Liver (tissue), 8 donors: ENCODE measurements at regions not wholly inside any gene's neighbourhood (a gene's known extent, or its start where the extent isn't known, plus 50 kb on each side); places are given as distances from the start of the nearest gene placed in this dataset.

ENCODE experiments used
- DNase-seq: peaks from one replicate; pipeline ENCODE4 v3.0.0-alpha.2; 2017; ENCODE audit warnings: low spot score
- H3K27ac ChIP-seq, 2 donors: one replicate each; pipeline ENCODE4 v1.7.0; 2013; ENCODE audit warnings: inconsistent platforms in 2 of 2, low read length in 2 of 2, control low read depth in 1 of 2, low read depth in 1 of 2, mild to moderate bottlenecking in 1 of 2
- H3K27me3 ChIP-seq, 4 donors: one replicate each; pipeline versions ENCODE4 v1.6.1 to v1.7.0; 2013; ENCODE audit warnings: low read length in 3 of 4, inconsistent platforms in 1 of 4, mild to moderate bottlenecking in 1 of 4, moderate library complexity in 1 of 4; ENCODE audit not compliant: control insufficient read depth in 4 of 4, insufficient read depth in 4 of 4
- H3K36me3 ChIP-seq, 4 donors: one replicate each; pipeline versions ENCODE4 v1.6.1 to v1.7.0; 2013; ENCODE audit warnings: low read length in 3 of 4, mild to moderate bottlenecking in 3 of 4, low read depth in 1 of 4, moderate library complexity in 1 of 4; ENCODE audit not compliant: control insufficient read depth in 4 of 4, insufficient read depth in 3 of 4
- H3K4me1 ChIP-seq, 4 donors: one replicate each; pipeline versions ENCODE4 v1.6.1 to v1.7.0; 2013; ENCODE audit warnings: low read length in 3 of 4, mild to moderate bottlenecking in 3 of 4, moderate library complexity in 1 of 4; ENCODE audit not compliant: control insufficient read depth in 4 of 4, insufficient read depth in 4 of 4
- H3K4me3 ChIP-seq, 3 donors: one replicate each; pipeline versions ENCODE4 v1.6.1 to v1.7.0; 2013; ENCODE audit warnings: low read length in 3 of 3, control low read depth in 1 of 3, low read depth in 1 of 3, mild to moderate bottlenecking in 1 of 3
- H3K9ac ChIP-seq, 2 donors: one replicate each; pipeline ENCODE4 v1.7.0; 2013; ENCODE audit warnings: low read length in 2 of 2, mild to moderate bottlenecking in 2 of 2, moderate library complexity in 2 of 2, control low read depth in 1 of 2, low read depth in 1 of 2
- H3K9me3 ChIP-seq, 4 donors: one replicate each; pipeline versions ENCODE4 v1.6.1 to v1.7.0; 2013; ENCODE audit warnings: low read length in 3 of 4; ENCODE audit not compliant: control insufficient read depth in 4 of 4
- EGR1 ChIP-seq, 2 donors: IDR thresholded peaks; 2 replicates each; pipeline ENCODE4 v1.6.1; 2016 to 2018; ENCODE audit warnings: antibody characterized with exemption in 2 of 2, low read depth in 2 of 2
- FOXA1 ChIP-seq: IDR thresholded peaks from 2 replicates; pipeline ENCODE4 v1.6.1; 2016; ENCODE audit warnings: antibody characterized with exemption
- FOXA2 ChIP-seq: IDR thresholded peaks from 2 replicates; pipeline ENCODE4 v1.6.1; 2016; ENCODE audit warnings: antibody characterized with exemption
- GABPA ChIP-seq, 2 donors: IDR thresholded peaks in 1 of 2; conservative IDR thresholded peaks in 1 of 2; 2 replicates each; pipeline ENCODE4 v1.6.1; 2016; ENCODE audit warnings: antibody characterized with exemption in 2 of 2, mild to moderate bottlenecking in 1 of 2, moderate library complexity in 1 of 2
- HNF4A ChIP-seq, 2 donors: conservative IDR thresholded peaks; 2 replicates each; pipeline ENCODE4 v1.6.1; 2016; ENCODE audit warnings: antibody characterized with exemption in 2 of 2, mild to moderate bottlenecking in 2 of 2
- HNF4G ChIP-seq: IDR thresholded peaks from 2 replicates; pipeline ENCODE4 v1.6.1; 2016; ENCODE audit warnings: antibody characterized with exemption
- JUND ChIP-seq, 2 donors: IDR thresholded peaks; 2 replicates each; pipeline ENCODE4 v1.6.1; 2016; ENCODE audit warnings: antibody characterized with exemption in 2 of 2
- NR2F2 ChIP-seq: IDR thresholded peaks from 2 replicates; pipeline ENCODE4 v1.6.1; 2016; ENCODE audit warnings: antibody characterized with exemption
- RAD21 ChIP-seq, 2 donors: IDR thresholded peaks; 2 replicates each; pipeline ENCODE4 v1.6.1; 2016; ENCODE audit warnings: antibody characterized with exemption in 2 of 2, mild to moderate bottlenecking in 2 of 2
- RXRA ChIP-seq, 2 donors: IDR thresholded peaks; 2 replicates each; pipeline ENCODE4 v1.6.1; 2017 to 2018; ENCODE audit warnings: antibody characterized with exemption in 2 of 2, mild to moderate bottlenecking in 1 of 2
- SP1 ChIP-seq: IDR thresholded peaks from 2 replicates; pipeline ENCODE4 v1.6.1; 2018; ENCODE audit warnings: antibody characterized with exemption, mild to moderate bottlenecking
- TAF1 ChIP-seq: conservative IDR thresholded peaks from 2 replicates; pipeline ENCODE4 v1.6.1; 2016; ENCODE audit warnings: antibody characterized with exemption, mild to moderate bottlenecking
- YY1 ChIP-seq: IDR thresholded peaks from 2 replicates; pipeline ENCODE4 v1.6.1; 2016; ENCODE audit warnings: antibody characterized with exemption, mild to moderate bottlenecking
- WGBS: extraction: QIAGEN DNeasy Blood & Tissue Kit; methylation state at CpG from one replicate; pipeline ENCODE4 v1.1.7; 2013; 5-methylcytosine and 5-hydroxymethylcytosine counted together
- TF ChIP-seq, protein P1 (sequence below): IDR thresholded peaks from 2 replicates; pipeline ENCODE4 v1.6.1; 2016; ENCODE audit warnings: antibody characterized with exemption
- TF ChIP-seq, protein P2 (sequence below): IDR thresholded peaks from 2 replicates; pipeline ENCODE4 v1.6.1; 2016; ENCODE audit warnings: antibody characterized with exemption
- TF ChIP-seq, protein P3 (sequence below): IDR thresholded peaks from 2 replicates; pipeline ENCODE4 v1.6.1; 2016; ENCODE audit warnings: antibody characterized with exemption
- TF ChIP-seq, protein P4 (sequence below): fragments of 150-350 bp; IDR thresholded peaks from 2 replicates; pipeline ENCODE4 v1.5.1; 2017; ENCODE audit warnings: improper control_type of control experiment, low read depth, low read length; ENCODE audit not compliant: missing input control
- TF ChIP-seq, protein P5 (sequence below): IDR thresholded peaks from 2 replicates; pipeline ENCODE4 v1.6.1; 2016; ENCODE audit warnings: antibody characterized with exemption, mild to moderate bottlenecking
- donor health status: healthy.
- donor health status: healthy.
- donor health status: healthy.
- donor health status: healthy.
- donor health status: healthy.

DNA sequence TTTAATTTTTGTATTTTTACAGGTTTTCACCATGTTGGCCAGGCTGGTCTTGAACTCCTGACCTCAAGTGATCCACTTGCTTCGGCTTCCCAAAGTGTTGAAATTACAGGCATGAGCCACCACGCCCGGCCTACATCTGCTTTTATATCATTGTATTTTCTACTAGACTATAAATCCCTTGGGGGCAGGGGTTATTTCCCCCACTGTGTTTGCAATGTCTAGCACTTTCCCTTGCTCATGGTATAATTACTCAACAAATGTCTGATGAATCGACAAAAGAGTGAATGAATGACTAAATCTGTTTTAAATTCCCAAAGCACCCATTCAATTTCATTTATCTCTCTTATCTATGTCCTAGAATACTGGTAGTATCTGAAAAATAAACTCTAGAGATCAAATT lies 244.5 kb upstream of the CSNK1A1L start:
- no peak overlapping the region for H3K9ac ChIP-seq
- TF ChIP-seq, protein P1, sequence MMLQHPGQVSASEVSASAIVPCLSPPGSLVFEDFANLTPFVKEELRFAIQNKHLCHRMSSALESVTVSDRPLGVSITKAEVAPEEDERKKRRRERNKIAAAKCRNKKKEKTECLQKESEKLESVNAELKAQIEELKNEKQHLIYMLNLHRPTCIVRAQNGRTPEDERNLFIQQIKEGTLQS = no peak
- TF ChIP-seq JUND (IDR thresholded peaks at IDR 0.05) = no peak
- TF ChIP-seq EGR1 (IDR thresholded peaks at IDR 0.05; ENCODE audit: low read depth in 2 of 2) = no peak
- TF ChIP-seq, protein P2, sequence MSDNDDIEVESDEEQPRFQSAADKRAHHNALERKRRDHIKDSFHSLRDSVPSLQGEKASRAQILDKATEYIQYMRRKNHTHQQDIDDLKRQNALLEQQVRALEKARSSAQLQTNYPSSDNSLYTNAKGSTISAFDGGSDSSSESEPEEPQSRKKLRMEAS = no peak
- TF ChIP-seq FOXA1 = no peak
- no peak for TF ChIP-seq RXRA (IDR thresholded peaks at IDR 0.05)
- no peak for TF ChIP-seq FOXA2
- no peak for TF ChIP-seq SP1
- no peak for TF ChIP-seq GABPA (IDR thresholded peaks at IDR 0.05 in 1 of 2, conservative IDR thresholded peaks at IDR 0.05 in 1 of 2)
- TF ChIP-seq HNF4A (conservative IDR thresholded peaks at IDR 0.05) = no peak
- TF ChIP-seq NR2F2 = no peak
- TF ChIP-seq, protein P3, sequence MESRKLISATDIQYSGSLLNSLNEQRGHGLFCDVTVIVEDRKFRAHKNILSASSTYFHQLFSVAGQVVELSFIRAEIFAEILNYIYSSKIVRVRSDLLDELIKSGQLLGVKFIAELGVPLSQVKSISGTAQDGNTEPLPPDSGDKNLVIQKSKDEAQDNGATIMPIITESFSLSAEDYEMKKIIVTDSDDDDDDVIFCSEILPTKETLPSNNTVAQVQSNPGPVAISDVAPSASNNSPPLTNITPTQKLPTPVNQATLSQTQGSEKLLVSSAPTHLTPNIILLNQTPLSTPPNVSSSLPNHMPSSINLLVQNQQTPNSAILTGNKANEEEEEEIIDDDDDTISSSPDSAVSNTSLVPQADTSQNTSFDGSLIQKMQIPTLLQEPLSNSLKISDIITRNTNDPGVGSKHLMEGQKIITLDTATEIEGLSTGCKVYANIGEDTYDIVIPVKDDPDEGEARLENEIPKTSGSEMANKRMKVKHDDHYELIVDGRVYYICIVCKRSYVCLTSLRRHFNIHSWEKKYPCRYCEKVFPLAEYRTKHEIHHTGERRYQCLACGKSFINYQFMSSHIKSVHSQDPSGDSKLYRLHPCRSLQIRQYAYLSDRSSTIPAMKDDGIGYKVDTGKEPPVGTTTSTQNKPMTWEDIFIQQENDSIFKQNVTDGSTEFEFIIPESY = no peak
- TF ChIP-seq, protein P4, sequence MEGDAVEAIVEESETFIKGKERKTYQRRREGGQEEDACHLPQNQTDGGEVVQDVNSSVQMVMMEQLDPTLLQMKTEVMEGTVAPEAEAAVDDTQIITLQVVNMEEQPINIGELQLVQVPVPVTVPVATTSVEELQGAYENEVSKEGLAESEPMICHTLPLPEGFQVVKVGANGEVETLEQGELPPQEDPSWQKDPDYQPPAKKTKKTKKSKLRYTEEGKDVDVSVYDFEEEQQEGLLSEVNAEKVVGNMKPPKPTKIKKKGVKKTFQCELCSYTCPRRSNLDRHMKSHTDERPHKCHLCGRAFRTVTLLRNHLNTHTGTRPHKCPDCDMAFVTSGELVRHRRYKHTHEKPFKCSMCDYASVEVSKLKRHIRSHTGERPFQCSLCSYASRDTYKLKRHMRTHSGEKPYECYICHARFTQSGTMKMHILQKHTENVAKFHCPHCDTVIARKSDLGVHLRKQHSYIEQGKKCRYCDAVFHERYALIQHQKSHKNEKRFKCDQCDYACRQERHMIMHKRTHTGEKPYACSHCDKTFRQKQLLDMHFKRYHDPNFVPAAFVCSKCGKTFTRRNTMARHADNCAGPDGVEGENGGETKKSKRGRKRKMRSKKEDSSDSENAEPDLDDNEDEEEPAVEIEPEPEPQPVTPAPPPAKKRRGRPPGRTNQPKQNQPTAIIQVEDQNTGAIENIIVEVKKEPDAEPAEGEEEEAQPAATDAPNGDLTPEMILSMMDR = no peak
- TF ChIP-seq RAD21 (IDR thresholded peaks at IDR 0.05) = no peak
- no peak for TF ChIP-seq YY1
- TF ChIP-seq HNF4G = no peak
- TF ChIP-seq, protein P5, sequence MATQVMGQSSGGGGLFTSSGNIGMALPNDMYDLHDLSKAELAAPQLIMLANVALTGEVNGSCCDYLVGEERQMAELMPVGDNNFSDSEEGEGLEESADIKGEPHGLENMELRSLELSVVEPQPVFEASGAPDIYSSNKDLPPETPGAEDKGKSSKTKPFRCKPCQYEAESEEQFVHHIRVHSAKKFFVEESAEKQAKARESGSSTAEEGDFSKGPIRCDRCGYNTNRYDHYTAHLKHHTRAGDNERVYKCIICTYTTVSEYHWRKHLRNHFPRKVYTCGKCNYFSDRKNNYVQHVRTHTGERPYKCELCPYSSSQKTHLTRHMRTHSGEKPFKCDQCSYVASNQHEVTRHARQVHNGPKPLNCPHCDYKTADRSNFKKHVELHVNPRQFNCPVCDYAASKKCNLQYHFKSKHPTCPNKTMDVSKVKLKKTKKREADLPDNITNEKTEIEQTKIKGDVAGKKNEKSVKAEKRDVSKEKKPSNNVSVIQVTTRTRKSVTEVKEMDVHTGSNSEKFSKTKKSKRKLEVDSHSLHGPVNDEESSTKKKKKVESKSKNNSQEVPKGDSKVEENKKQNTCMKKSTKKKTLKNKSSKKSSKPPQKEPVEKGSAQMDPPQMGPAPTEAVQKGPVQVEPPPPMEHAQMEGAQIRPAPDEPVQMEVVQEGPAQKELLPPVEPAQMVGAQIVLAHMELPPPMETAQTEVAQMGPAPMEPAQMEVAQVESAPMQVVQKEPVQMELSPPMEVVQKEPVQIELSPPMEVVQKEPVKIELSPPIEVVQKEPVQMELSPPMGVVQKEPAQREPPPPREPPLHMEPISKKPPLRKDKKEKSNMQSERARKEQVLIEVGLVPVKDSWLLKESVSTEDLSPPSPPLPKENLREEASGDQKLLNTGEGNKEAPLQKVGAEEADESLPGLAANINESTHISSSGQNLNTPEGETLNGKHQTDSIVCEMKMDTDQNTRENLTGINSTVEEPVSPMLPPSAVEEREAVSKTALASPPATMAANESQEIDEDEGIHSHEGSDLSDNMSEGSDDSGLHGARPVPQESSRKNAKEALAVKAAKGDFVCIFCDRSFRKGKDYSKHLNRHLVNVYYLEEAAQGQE = no peak
- no peak for TF ChIP-seq TAF1
- H3K4me3 ChIP-seq = no peak overlapping the region
- no peak for DNase-seq
- WGBS = 83% methylated on average over 4 of the region's 4 CpGs
- H3K27ac ChIP-seq = no peak overlapping the region
- no peaks in the 10 kb centered on the region for H3K27me3 ChIP-seq
- H3K9me3 ChIP-seq = no peaks in the 10 kb centered on the region
- no peaks in the 10 kb centered on the region for H3K36me3 ChIP-seq
- H3K4me1 ChIP-seq = no peaks in the 10 kb centered on the region
